Heart left ventricle (tissue), 13 donors: ENCODE measurements at regions not wholly inside any gene's neighbourhood (a gene's known extent, or its start where the extent isn't known, plus 50 kb on each side); places are given as distances from the start of the nearest gene placed in this dataset.

ENCODE experiments used
- CTCF ChIP-seq, 12 donors: fragments of 200-600 bp; sonication (generic) in 4 of 12; IDR thresholded peaks; one replicate each; pipeline versions ENCODE4 v1.5.0 to v1.8.0; 2018 to 2022; ENCODE audit warnings: antibody characterized with exemption in 12 of 12, mild to moderate bottlenecking in 5 of 12
- POLR2A ChIP-seq, 2 donors: fragments of 450-650 bp; IDR thresholded peaks; one replicate each; pipeline ENCODE4 v1.6.1; 2017; ENCODE audit warnings: antibody characterized with exemption in 2 of 2, mild to moderate bottlenecking in 2 of 2, moderate library complexity in 2 of 2
- donor health status: ischemic (EF 13 %, LVEDD 7.1; RV severe dilation, severe dysfunction).
- donor health status: DM: no; HTN: yes; CAD: no.
- donor health status: DM: no; HTN: no; CAD: no.
- donor health status: ischemic (EF 25% LVEDD 6.9; RV normal size, moderate dysfunction).
- donor health status: ischemic (EF 25% LVEDD 5.7; RV mildly dilated, moderate dysfunction).
- donor health status: ischemic (EF 35%, LVEDD 5.7; RV mildly dilated, moderate dysfunction).
- donor health status: nonischemic (EF 11% LVEDD 7.7; RV severe dilation, severe dysfunction).
- donor health status: DM: yes; HTN: yes; CAD: no.
- donor health status: PGD.
- donor health status: ischemic (EF 29% LVEDD 5.4; RV normal size, mild dysfunction).
- donor health status: nonischemic (EF 23%, LVEDD 6.1; RV moderate dilation, normal function).

DNA sequence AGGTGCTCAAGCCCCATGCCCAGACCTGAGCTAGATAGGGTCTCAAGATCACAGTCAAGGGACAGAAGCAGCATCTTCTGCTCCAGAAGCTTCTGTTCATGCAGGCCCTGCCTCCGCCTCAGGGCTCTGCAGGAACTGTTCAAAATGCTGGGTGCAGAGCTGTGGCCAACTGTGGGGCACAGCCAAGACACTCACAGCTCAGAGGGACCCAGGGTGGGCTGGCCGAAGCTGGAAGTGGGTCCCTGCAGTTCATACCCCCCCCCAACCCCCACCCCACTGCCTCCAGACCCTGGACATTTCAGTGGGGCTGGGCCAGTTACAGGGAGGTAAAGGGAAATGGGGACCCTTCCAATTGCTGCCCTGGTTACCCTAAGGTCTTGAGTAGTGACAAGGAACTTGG, 129.0 kb downstream of the CRYBB2 start:
- TF ChIP-seq CTCF (IDR thresholded peaks at IDR 0.05): no peak
- TF ChIP-seq POLR2A (IDR thresholded peaks at IDR 0.05): no peak
